Activated CD8-positive, alpha-beta memory T cell treated with anti-CD3 and anti-CD28 coated beads, Interleukin-2, amount 50 U/mL, for 4 hours (primary cell): ENCODE measurements at regions not wholly inside any gene's neighbourhood (a gene's known extent, or its start where the extent isn't known, plus 50 kb on each side); places are given as distances from the start of the nearest gene placed in this dataset.
"Not testable (repeated sequence)": the region's sequence is repeated elsewhere in the genome, so short reads cannot be mapped to it uniquely, and the experiment has no call there.

ENCODE experiments used
- DNase-seq: peaks from one replicate; pipeline ENCODE4 v3.0.0-alpha.2; 2020

DNA sequence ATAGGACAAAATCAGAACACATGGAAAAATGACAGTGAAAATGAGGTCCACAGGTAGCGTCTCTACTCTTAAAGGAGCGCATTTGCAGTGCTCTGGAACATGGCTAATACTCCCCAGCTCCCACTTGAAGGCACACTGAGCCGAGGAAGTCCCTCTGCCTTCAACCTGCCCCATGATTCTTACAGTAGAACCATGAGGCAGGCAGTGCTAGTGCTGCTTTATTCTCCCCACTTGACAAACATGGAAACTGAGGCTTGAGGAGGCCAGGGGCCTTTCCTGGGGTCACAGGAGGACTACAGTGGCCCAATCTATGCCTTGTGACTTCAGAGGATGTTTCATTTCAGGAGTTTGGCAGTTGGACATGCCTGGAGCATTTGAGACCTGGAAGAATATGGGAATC lies 244.1 kb upstream of the MAF start:
- DNase-seq, result no peak

DNA sequence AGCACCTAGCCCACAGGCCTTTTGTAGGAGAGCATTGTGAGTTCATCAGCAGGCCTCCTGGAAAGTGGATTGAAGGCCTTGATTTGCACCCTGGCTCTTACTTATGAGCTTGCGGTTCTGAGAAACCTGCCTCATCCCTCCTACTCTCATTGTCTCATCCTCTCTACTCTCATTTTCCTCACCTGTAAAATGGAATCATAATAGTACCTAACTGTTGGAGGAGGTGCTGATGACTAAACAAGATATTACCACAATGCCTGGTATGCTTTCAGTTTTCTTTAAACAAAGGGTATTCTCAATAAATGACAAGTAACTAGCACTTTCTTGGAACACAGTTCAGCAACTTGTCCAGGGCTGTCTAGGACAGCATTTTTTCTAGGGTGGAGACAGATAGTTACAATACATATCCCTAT lies 243.1 kb upstream of the MAF start:
- no peak for DNase-seq

DNA sequence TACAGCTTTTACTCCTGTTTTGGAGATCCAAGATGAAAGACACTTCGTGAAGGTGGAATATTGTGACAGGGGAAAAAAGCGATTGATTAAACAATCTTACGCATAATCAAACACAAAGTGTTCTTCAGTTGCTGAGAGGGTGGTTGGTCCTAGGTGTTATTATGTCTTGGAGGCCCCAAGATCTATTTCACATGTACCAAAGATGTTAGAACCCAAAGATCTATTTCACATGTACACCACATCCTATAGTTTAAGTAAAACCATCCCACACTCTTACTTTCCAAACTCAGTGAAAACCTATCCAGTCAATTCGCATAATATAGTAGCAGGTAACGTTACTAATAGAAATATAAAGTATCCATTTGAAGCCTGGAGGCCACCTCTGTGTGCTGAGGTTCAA lies 242.6 kb upstream of the MAF start:
- no peak for DNase-seq

GRCh38 chr16:79842197-79842596 lies 241.7 kb upstream of the MAF start:
- DNase-seq, result no peak

DNA sequence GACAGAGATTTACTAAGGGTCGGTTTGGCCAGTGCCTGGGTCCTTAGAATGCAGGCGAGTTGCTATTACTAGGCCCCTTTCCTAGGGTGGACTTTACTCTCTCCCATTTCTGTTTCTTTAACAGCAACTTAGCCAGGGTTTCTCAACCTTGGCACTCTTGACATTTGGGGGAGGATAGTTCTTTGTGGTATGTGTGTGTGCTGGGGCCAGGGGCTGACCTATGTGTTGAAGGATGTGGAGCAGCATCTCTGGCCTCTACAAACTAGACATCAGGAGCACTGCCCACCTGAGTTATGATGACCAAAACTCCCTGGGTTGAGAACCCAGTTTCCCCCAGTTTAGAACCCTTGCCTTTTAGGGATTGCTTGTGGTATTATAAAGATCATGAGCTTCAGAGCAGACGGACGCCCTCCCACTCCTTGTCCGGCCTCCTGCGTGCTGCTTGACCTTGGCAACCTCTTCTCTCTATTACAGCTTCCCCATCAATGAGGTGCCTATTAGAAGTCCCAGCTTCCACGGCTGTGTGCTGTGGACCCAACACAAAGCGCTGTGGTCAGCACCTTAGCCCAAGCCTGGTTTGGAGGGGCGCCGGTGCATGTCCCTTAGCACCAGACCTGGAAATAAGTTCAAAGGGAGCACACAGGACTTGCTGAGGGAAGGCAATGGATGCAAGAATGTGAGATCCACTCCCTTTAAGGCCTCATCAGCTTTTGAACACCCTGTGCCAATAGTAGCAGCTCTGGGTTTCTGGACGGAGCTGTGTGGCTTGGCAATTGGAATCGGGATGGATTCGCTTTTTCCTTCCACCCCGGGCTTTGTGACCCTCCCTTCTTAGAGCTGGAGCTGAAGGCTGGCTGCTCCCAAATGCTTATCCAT lies 239.2 kb upstream of the MAF start:
- DNase-seq, result no peak

- no peak for DNase-seq
These were observed 238.1 kb upstream of the MAF start for GRCh38 chr16:79838496-79839259.

- DNase-seq, result no peak
These were observed 235.6 kb upstream of the MAF start for GRCh38 chr16:79836144-79836543.

GRCh38 chr16:79835194-79835593 lies 234.7 kb upstream of the MAF start:
- no peak for DNase-seq

GRCh38 chr16:79834720-79835119 lies 234.2 kb upstream of the MAF start:
- no peak for DNase-seq

GRCh38 chr16:79834003-79834402 lies 233.5 kb upstream of the MAF start:
- not testable (repeated sequence) for DNase-seq

DNA sequence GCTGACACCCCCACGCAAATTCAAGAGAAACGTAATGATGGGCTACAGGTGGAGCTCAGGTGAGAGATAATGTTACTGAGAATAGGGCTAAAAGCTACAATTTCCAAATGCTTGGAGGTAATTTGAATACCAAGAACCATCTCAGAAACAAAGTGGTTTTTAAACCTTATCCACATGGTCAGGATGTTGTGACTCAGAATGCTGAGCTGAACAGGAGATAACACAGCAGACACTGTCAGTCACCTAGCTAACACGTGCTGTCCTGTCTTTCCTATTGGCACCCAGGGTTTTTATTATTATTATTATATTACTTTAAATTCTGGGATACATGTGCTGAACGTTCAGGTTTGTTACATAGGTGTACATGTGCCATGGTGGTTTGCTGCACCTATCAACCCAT lies 233.0 kb upstream of the MAF start:
- DNase-seq, result no peak

GRCh38 chr16:79826732-79827475 lies 226.4 kb upstream of the MAF start:
- no peak for DNase-seq

- DNase-seq, result no peak
These were observed 224.5 kb upstream of the MAF start for GRCh38 chr16:79825002-79825401.

GRCh38 chr16:79823639-79824038 lies 223.1 kb upstream of the MAF start:
- DNase-seq, result no peak

GRCh38 chr16:79821911-79822310 lies 221.4 kb upstream of the MAF start:
- no peak for DNase-seq

DNA sequence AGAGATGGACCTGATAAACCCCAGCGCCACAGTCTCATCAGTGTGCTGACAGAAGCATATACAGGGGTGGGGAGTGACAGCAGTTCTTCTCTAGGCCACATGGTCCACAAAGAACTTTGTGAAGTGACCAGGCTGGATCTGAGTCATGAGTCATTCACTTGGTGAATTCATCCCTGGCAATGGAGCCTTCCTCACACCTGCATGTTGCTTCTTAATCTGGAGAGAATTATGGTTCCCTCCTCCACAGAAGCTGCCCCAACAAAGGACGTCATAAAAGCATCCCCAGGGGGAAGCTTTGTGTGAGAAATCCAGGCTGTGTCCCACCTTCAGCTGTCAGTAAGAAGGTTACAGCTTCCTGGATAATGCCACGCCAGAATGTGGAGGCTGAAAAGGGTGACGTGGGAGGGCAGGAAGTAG lies 215.6 kb upstream of the MAF start:
- DNase-seq, result no peak

- DNase-seq, result no peak
These were observed 214.5 kb upstream of the MAF start for GRCh38 chr16:79815049-79815448.

DNA sequence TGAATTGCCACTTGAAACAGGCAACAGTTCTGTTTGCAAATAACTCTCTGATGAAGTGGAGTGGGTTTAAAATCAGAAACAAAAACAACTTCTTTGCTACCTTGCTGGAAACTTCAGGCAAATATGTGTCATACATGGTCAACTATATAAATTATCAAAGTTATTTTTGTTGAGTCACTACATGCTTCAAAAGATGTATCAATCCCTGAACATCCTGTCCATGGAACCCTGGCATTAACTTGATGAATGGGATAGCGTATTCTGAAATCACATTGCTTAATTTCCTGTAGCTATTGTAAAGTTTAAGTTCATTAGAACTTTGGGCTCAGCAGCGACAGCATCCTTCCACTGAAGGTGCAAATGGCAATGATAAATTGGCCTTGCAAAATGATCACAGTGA lies 213.6 kb upstream of the MAF start:
- DNase-seq, result no peak

DNA sequence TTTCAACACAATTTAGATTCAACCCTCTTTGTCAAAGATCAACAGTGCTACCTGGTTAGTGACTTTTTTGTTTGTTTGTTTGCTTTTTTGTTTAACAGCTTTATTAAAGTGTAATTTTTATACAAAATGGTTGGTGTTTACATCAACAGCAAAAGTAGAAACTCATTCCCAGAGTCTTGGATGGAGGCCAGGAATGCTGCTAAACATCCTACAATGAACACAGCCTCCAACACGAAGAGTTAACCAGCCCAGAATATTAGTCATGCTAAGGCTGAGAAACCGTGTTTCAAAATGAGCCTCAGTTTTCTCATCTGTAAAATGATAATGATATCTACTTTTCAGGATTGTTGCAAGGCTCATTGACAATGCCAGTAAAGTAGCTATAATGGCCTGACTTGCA lies 211.0 kb upstream of the MAF start:
- no peak for DNase-seq

DNA sequence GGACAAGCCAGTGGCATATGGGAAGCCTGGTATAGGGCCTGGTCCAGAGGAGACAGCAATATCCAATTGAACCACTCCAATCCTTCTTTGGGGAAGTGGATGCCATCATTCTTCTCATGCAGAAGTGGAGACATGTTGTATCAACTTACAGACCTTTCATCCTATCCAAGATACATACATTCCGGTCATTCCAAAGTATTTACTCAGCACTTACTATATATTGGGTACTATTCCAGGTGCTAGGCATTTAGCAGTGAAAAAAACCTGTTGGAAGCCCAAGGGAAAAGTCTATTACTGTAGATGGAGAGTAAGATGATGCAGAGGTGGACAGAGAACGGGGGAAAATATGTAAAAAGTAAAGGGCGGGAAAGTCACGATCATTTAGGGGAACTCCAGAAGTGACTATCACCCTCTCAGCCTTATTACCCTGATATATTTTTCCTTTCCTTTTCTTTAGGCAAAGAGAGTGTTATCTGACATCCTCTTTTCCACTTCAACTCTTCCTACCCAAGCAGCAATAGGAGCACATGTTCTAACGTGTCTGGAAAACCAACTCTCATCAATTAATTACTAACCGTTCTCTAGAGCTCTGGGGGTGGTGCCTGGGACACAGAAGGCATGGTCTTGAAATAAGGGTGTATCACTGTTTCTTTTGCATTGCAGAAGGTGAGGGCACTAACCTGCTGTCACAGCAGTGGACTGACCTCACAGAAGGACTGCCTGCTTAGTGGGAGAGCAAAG lies 210.1 kb upstream of the MAF start:
- DNase-seq, result no peak

GRCh38 chr16:79809376-79809775 lies 208.8 kb upstream of the MAF start:
- DNase-seq, result no peak

DNA sequence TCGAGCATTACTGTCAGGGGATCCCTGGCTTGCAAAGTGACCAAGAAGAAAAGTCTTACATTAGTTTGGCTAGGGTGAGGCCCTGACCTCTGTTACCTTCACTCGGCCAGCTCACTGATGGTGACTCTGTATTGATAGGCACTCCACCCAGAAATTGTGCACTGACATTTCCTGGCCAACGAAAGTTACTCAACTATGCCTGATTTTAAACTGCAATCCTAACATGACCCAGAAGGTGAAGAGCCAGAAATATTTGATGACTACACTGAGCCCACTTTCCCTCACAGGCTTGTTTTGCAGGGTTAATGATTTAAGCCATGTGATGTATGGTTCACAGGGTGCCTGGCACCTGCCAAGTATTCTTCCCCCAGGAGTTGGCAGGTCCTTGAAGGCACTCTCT lies 208.2 kb upstream of the MAF start:
- DNase-seq, result no peak

DNA sequence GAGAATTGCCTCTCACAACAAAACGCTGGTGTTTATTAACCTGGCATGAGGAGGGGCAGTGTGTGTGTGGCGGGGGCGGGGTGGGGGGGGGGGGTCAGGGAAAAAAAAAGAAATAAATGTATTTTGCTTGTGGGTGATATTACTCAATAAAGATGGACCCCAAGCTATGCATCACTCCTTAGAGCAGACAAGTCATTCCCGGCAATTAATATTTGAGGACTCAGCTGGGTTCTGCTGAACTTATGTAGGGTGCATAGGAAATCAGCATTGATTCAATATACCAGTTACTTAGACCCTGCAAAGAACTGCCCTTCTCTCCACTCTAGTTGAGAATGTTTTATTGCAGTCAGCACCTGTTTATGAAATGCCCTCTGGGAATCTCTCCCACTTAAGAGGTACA lies 206.2 kb upstream of the MAF start:
- DNase-seq, result no peak
